ENCODE measurements at regions not wholly inside any gene's neighbourhood (a gene's known extent, or its start where the extent isn't known, plus 50 kb on each side); places are given as distances from the start of the nearest gene placed in this dataset.

DNA sequence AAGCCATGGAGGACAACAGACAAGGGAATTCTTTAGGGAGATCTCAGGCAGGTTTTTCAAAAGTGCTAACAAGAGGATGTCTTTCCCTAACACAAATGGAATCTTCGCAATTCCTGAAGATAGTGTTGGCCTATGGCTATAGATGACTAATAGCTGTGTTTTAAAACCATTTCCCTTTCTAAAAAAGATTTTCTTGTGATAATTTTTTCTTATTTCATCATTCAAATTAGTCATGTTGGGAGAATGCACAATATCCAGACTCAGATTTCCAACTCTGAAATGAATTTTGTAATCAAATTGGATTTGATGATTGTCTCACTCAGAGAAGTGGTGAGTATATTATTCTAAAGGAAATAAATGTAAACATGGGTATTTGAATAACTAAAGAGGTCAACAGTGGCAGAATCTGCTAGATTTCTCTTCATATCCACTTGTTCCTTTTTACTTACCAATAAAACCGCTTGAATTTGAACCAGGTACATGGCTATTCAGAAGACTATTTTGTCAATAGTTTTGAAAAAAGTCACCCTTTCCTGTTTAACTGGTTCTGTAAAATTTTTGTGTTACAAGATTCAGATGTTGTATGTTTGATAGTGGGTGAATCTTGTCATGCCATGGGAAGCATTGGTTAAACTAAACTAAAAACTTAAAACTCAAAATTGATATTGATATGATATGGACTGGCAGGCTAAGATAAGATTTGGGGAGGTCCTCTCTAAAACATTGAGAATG lies 1223.7 kb upstream of the EYS start:
- DNase-seq (ENCODE audit: low spot score), result no peak
- ATAC-seq, result no peak
- intact Hi-C loops (cut with DNase I), result no loop called here

DNA sequence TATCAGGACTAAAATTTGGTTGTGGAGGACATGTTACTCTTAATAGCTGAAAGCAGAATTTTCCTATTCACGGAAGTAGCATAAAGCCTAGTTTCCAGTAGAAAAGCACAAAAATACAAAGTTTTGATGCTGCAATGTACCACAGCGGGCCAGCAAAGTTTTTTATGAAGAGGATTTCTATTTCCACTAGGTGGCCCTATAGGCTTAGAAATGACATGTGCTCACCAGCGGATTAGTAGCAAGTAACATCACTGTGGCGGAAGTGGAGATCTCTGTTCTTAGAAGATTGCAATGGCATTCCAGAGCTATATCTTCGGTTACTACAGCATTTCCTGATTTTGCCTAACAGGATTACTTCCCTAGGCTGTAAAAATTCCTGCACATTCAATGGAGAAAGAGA lies 1219.0 kb upstream of the EYS start:
- no peak for ATAC-seq
- intact Hi-C loops (cut with DNase I), result no loop called here
- no peak for DNase-seq (ENCODE audit: low spot score)

DNA sequence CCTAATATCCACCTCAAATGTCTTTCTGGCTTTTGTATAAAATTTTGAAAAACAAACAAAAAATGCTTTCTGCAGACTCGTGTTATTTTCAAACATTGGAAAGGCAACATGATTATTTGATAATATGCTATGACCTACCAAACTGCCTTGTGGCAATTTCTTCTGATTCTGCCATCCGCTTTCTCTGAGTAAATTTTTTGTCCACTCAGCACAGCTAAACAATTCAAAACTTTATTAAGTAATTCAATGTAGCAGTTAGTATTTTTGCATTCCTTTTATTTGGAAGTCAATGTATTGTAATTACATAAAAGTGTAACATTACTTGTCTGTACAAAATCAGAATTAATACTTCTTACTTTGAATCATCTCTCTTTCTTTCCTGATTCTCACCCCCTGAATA lies 1206.6 kb upstream of the EYS start:
- ATAC-seq, result no peak
- DNase-seq (ENCODE audit: low spot score), result no peak
- intact Hi-C loops (cut with DNase I), result no loop called here

DNA sequence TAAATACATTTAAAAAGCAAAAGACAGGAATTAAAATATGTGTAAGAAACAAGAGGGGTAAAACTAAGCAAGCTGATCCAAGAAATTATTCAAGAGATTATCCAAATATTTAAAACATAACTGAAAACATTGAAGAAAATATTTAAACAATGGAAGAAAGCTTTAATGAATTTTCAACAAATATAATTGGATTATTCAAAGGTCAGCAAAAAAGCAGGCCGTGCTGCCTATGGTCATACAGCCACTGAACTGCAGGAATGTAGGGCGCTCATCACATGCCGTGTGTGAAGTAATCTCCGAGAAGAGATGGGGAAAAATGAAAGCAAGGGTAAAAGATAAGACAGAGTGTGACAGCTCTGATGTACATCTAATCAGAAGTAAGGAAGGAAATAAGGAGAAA lies 1195.4 kb upstream of the EYS start:
- no peak for ATAC-seq
- no peak for DNase-seq (ENCODE audit: low spot score)
- intact Hi-C loops (cut with DNase I), result no loop called here

DNA sequence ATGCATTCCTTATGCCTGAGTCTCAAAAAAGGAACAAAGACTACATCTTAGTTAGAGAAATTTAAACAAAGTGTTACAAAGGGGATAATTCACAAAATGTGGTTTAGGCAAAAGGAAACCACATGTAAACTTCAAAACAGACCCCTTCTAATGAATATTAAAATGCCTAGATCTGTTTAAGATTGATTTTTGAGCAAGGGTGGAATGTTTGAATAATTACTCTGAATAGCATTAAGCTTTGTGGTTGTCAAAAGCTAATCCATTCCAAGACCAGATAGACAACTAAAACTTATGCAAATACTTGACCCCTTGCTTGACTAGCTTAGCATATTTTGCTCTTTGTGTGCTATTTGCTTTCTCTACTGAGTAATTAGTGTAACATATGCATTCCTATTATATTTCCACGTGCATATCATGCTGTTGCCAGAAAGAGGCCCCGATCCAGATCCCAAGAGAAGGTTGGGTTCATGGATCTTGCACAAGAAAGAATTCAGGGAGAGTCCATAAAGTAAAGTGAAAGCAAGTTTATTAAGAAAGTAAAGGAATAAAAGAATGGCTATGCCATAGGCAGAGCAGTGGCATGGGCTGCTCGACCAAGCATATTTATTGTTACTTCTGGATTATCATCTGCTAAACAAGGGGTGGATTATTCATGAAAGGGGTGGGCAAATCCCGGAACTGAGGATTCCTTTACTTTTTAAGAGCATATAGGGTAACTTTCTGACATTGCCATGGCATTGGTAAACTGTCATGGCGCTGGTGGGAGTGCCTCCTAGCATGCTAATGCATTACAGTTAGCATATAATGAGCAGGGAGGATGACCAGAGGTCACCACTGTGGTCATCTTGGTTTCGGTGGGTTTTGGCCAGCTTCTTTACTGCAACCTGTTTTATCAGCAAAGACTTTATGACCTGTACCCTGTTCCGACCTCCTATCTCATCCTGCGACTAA lies 1193.4 kb upstream of the EYS start:
- no peak for ATAC-seq
- no peak for DNase-seq (ENCODE audit: low spot score)
- intact Hi-C loops (cut with DNase I), result no loop called here

DNA sequence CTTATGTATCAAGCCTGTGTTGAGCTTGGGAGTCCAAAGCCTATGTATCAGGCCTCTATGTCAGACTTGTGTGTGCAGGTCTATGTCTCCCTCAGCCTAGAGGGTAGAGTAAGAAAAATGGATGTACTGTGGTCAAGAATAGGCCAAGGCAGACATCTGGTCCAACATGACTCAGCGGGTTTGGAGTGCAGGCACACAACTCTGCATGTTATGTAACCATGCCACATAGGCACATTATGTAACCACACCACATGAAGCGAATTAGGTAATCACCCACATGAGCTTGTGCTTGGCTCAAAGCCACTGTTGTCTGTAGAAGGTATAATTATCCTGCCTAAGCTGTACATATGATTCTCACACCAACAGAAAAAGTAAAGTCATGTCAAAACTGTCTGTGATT lies 1190.5 kb upstream of the EYS start:
- intact Hi-C loops (cut with DNase I), result no loop called here
- peak; percentile 10 for ATAC-seq
- DNase-seq (ENCODE audit: low spot score), result no peak

DNA sequence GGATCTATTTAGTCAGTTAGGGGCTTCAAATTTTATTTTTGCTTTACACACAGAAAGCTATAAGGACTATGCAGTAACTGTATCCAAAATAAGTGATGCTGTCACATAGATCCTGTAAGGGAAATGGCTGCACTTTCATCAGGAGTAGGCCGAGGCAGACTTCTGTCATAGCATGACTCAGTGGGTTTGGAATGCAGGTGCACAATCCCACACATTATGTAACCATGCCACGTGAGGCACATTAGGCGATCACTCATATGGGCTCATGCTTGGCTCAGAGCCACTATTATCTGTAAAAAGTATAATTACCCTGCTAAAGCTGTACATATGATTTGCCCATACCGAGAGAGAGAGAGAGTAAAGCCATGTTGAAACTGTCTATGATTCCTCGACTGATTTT lies 1189.4 kb upstream of the EYS start:
- DNase-seq (ENCODE audit: low spot score) (no peak), ATAC-seq (no peak)
- intact Hi-C loops (cut with DNase I), result no loop called here

DNA sequence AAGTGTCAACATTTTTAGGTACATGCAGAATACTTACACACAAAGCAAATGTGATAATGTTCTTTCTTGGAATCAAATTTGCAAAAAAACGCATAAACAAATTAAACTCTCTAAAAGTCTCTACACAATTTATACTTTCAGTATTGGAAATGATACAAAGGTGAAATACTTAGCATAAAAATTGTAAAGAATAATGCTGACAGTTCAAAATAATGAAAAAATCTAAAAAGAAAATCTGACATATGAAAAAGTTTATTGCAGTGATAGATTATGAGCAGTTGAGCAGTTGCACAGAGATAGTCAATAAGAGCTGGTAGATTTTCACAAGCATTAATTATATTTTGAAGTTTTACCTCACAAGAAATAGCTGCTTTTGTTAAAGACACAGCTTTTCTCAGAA lies 1176.4 kb upstream of the EYS start:
- intact Hi-C loops (cut with DNase I), result no loop called here
- DNase-seq (ENCODE audit: low spot score) (no peak), ATAC-seq (no peak)

DNA sequence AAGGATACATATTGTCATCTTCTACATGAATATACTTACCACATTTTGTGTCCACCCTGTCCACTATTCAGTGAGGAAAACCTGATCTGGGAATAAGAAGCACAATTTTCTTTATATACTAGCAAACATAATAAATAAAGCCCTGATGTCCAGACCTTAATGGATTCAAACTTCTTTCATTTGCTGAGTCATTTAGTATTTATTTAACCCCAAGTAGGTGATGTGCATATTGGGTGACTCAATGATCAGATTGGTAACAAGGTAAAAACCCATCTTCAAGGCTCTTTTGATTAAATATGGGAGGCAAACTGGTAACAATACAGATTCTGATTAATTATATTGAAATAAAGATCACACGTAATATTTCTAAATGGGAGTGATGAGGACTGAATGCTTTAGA lies 1159.8 kb upstream of the EYS start:
- DNase-seq (ENCODE audit: low spot score), result no peak
- intact Hi-C loops (cut with DNase I), result no loop called here
- ATAC-seq, result no peak

DNA sequence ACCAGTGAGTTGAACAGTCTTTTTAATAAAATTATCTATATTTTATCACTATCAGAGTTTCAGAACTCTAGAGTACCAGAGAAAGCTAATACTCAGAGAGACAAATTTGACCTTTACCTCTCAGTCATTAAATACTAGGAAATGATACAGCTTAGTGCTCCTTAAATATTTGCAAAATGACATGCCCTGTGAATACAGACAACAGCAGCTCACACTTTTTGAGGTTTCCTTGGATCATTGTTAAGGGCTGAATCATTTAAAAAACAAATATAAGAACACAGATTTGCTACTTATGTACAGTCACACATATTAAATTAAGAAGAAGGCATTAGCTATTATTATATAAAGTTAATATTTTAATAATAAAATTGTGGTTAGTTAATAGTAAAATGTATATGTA lies 1158.7 kb upstream of the EYS start:
- DNase-seq (ENCODE audit: low spot score), result no peak
- no peak for ATAC-seq
- intact Hi-C loops (cut with DNase I), result no loop called here

DNA sequence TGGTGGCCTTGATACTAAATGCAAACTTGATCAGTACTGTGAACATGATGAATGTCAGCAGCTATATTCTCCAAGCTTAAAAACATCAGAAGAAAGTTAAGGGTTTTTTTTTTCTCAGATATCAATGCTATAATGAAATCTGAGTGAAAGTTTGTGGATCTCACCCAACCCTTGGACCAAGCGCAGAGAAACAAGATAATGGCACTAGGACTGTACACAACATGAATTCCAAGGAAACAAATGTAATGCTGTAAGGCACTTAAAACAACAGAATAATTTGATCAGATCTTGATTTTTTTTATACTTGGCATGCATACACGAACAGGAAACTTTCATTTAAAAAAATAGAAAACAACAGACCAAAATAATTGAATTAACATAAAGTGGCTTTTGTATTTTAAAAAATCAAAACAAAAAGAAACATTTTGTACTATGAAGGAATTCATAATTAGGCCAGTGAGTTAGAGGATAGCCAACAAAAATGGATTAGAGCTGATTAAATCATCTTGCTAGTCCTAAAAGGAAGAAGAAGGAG lies 1154.0 kb upstream of the EYS start:
- intact Hi-C loops (cut with DNase I), result no loop called here
- ATAC-seq, result no peak
- DNase-seq (ENCODE audit: low spot score), result no peak

DNA sequence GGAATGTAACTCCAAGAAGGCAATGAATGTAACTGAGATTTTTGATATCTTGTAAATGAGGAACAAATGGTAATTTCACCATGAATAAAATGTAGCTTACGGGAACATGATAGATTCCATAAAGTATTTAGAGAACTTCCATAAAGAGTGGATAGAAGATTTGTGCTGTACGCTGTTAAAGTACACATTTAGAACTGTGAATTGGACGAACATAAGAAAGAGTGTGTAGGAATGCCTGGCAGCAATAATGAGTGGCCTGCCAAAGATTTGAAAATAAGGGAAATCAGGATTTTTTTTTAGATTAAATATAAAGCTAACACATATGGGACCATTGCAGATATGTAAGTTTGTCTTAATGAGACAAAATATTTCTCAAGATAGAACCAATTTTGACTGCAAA lies 1153.3 kb upstream of the EYS start:
- intact Hi-C loops (cut with DNase I), result no loop called here
- ATAC-seq (no peak), DNase-seq (ENCODE audit: low spot score) (no peak)

DNA sequence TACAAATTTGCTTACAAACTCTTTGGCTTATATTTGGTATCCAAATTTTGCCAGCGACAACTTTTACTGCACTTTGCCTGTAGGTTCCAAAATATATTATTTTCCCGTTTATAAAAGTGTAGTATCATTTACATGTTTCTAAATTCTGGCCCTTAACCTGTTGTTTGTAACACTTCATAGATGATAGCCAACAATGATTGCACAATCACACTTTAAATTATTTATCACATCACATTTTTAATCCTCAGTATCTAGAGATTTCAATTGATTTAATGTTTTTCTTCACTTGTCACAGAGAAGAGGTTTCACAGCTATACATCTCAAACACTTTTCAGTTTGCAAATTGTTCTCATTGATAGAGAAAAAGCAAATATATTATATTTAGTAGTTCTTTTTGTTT lies 1151.2 kb upstream of the EYS start:
- ATAC-seq (no peak), DNase-seq (ENCODE audit: low spot score) (no peak)
- intact Hi-C loops (cut with DNase I), result no loop called here

DNA sequence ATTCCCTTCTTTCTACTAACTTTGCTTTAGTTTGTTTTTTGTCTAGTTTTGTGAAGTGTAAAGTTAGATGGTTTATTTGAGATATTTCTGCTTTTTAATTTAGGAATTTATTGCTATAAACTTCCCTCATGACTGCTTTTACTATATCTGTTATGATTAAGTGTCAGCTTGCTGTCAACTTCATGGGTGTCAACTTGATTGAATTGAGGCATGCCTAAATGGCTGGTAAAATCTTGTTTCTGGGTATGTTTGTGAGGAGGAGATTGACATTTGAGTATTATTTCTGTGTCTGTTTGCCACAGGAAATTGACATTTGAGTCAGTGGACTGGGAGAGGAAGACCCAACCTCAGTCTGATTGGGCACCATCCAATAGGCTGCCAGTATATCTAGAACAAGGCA lies 1147.0 kb upstream of the EYS start:
- ATAC-seq (no peak), DNase-seq (ENCODE audit: low spot score) (no peak)
- intact Hi-C loops (cut with DNase I), result no loop called here

DNA sequence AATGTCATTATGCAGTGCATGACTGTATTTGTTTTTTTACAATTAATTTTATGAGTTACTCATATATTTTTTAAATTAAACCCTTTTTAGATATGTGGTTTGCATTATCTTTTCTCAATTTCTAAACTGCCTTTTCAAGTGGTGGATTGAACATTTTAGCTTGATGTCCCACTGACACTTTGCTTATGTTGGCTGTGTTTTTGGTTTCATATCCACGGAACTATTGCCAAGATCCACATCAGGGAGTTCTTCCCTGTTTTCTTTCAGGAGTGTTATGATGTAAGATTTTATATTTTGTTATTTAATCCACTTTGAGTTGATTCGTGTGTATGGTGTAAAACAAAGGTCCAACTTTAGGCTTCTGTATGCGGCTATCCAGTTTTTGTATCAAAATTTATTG lies 1144.9 kb upstream of the EYS start:
- intact Hi-C loops (cut with DNase I), result no loop called here
- peak; percentile 41 for ATAC-seq
- DNase-seq (ENCODE audit: low spot score), result no peak

DNA sequence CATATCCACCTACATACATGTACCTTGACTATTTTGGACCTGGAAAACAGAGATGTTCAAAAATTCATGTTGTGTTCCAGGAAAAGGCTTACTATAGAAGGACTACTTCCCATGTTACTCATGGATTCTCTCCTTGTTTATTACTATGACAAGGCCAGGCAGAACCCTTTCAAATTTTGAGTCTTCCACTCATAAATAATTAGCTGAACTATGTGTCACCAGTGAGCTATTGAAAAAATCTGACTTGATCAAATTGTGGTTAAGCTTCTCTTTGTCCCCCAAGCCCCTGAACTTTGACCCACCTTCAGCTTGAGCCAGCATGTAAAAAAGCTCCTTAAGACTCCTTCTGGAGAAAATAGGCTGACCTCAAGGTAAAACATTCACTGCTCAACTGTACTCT lies 1142.8 kb upstream of the EYS start:
- no peak for ATAC-seq
- intact Hi-C loops (cut with DNase I), result no loop called here
- DNase-seq (ENCODE audit: low spot score), result no peak

DNA sequence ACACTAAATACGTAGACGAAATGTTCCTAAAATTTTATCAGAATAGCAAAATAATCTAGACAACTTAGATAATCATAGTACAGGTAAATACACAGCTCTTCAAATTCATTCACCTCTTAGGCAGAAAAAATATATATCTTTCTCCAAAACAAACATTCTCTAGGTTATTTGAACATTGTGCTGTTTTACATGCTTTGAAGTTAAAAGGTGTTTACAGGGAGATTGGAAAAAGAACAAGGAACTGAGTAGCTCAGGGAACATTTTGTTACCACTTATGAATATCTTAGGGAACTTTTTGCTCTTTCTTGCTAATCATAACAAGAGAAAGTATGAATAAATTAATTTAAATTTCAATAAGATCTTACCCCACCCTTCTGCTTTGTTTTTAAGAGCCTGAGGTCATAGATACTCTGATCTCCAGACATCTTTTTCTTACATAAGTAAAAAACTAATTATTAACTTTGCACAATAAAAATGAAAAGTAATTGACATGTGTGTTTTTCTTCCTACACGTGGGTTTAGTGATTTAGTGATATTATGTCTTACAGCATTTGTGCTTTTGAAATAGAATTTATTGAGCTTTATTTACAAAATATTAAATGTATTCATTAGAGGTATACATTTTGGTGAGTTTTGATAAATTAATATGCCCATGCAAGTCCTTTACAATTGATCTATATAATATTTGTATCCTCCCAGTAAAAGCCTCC lies 1141.4 kb upstream of the EYS start:
- no peak for DNase-seq (ENCODE audit: low spot score)
- intact Hi-C loops (cut with DNase I), result no loop called here
- ATAC-seq, result no peak

DNA sequence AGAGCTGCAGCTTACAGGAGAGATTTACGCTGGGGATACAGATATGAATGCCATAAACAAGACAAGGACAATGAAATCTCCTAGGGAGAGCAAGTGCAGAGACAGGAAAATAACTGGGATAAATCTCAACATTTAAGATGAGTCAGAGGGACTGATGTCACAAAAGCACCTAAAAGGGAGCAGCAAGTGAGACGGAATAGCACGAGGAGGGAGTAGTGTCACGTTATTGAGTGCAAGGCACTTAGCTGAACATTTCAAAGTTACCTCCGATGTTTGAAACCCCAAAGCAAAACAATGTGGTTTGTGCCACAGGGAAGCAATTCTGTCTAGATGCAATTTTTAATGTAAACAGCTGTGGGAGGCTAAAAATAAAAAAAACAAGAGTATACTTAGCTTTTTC lies 1131.7 kb upstream of the EYS start:
- DNase-seq (ENCODE audit: low spot score) (no peak), ATAC-seq (no peak)
- intact Hi-C loops (cut with DNase I), result no loop called here

DNA sequence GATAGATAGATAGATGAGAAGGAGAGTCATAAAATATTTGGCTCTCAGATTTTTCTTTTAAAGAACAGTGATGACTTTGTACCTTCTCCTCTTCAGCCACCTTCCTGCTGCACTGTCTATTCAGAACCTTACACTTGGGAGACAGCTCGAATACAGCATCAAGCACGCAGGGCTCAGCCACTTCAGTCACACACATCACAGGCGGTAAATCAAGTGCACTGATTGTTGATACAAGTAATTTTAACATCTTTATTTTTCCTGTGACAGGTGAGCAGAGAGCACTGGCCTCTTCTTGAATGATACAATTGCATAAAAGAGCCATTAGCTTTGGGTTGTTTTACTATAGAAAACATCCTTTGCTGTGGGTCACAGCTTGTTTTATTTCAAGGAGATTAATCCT lies 1118.5 kb upstream of the EYS start:
- ATAC-seq (no peak), DNase-seq (ENCODE audit: low spot score) (no peak)
- intact Hi-C loops (cut with DNase I), result no loop called here

DNA sequence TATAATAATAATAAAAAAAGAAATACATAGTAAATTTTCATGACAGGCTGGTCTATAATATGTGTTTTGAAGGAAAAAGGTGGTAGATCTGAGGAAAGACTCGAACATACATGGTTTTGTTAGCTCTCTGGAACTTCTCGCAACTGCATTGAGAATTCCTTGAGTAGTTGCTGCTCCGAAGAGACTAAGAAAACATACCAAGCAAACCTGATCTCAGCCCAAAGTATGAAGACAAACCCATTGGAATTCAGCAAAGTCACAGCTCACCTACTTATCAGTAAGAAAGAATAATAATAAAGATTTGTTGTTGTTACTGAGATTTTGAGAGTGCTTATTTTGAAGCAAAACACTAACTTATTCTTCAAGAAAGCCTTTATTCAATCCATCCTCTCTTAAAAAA lies 1107.1 kb upstream of the EYS start:
- ATAC-seq (no peak), DNase-seq (ENCODE audit: low spot score) (no peak)
- intact Hi-C loops (cut with DNase I), result no loop called here
